H9 (cell line): ENCODE measurements at regions not wholly inside any gene's neighbourhood (a gene's known extent, or its start where the extent isn't known, plus 50 kb on each side); places are given as distances from the start of the nearest gene placed in this dataset.

ENCODE experiments used
- DNase-seq: peaks from one replicate; pipeline ENCODE4 v3.0.0-alpha.2; 2017
- H2AFZ ChIP-seq: one replicate; pipeline ENCODE4 v1.6.1; 2013; ENCODE audit warnings: mild to moderate bottlenecking, low read length, control low read depth, moderate library complexity
- H2AK5ac ChIP-seq: 2 replicates; pipeline ENCODE4 v1.6.1; 2013; ENCODE audit warnings: low read length, control low read depth, mixed read lengths; ENCODE audit not compliant: insufficient read length
- H2BK120ac ChIP-seq: one replicate; pipeline ENCODE4 v1.6.1; 2013; ENCODE audit warnings: low read depth, mild to moderate bottlenecking, low read length, control low read depth, inconsistent platforms; ENCODE audit not compliant: poor library complexity, severe bottlenecking
- H2BK12ac ChIP-seq: 2 replicates; pipeline ENCODE4 v1.6.1; 2013; ENCODE audit warnings: low read length, control low read depth, mixed read lengths, low read depth; ENCODE audit not compliant: insufficient read length
- H2BK15ac ChIP-seq: 2 replicates; pipeline ENCODE4 v1.6.1; 2013; ENCODE audit warnings: low read depth, low read length, control low read depth
- H2BK20ac ChIP-seq: one replicate; pipeline ENCODE4 v1.6.1; 2013; ENCODE audit warnings: low read depth, mild to moderate bottlenecking, low read length, control low read depth, inconsistent platforms; ENCODE audit not compliant: poor library complexity, severe bottlenecking
- H2BK5ac ChIP-seq: 2 replicates; pipeline ENCODE4 v1.6.1; 2013; ENCODE audit warnings: low read length, control low read depth, mixed read lengths; ENCODE audit not compliant: insufficient read length
- H3K14ac ChIP-seq: 2 replicates; pipeline ENCODE4 v1.6.1; 2013; ENCODE audit warnings: low read length, control low read depth; ENCODE audit not compliant: insufficient read depth
- H3K18ac ChIP-seq: 2 replicates; pipeline ENCODE4 v1.6.1; 2013; ENCODE audit warnings: low read depth, mild to moderate bottlenecking, mixed read lengths, low read length, control low read depth; ENCODE audit not compliant: insufficient read length
- H3K23ac ChIP-seq: 2 replicates; pipeline ENCODE4 v1.6.1; 2013; ENCODE audit warnings: low read length, control low read depth, mixed read lengths, low read depth; ENCODE audit not compliant: insufficient read length
- H3K23me2 ChIP-seq: 2 replicates; pipeline ENCODE4 v1.6.1; 2013; ENCODE audit warnings: low read depth, mild to moderate bottlenecking, mixed read lengths, low read length, control low read depth; ENCODE audit not compliant: insufficient read length, poor library complexity, severe bottlenecking
- H3K27ac ChIP-seq: 2 replicates; pipeline ENCODE4 v1.5.1; 2013; ENCODE audit warnings: low read length, control low read depth, mixed read lengths, low read depth; ENCODE audit not compliant: insufficient read length
- H3K27me3 ChIP-seq: 2 replicates; pipeline ENCODE4 v1.6.1; 2013; ENCODE audit warnings: low read length, control low read depth, inconsistent platforms; ENCODE audit not compliant: insufficient read depth
- H3K4ac ChIP-seq: 2 replicates; pipeline ENCODE4 v1.6.1; 2013; ENCODE audit warnings: low read depth, mild to moderate bottlenecking, control low read depth, inconsistent platforms, low read length, moderate library complexity
- H3K4me1 ChIP-seq: 2 replicates; pipeline ENCODE4 v1.6.1; 2013; ENCODE audit warnings: low read length, control low read depth, inconsistent platforms; ENCODE audit not compliant: insufficient read depth
- H3K4me2 ChIP-seq: 2 replicates; pipeline ENCODE4 v1.6.1; 2013; ENCODE audit warnings: low read length, control low read depth, mixed read lengths; ENCODE audit not compliant: insufficient read length, insufficient read depth
- H3K56ac ChIP-seq: 2 replicates; pipeline ENCODE4 v1.6.1; 2013; ENCODE audit warnings: low read depth, mild to moderate bottlenecking, mixed read lengths, low read length, control low read depth; ENCODE audit not compliant: insufficient read length
- H3K79me1 ChIP-seq: 2 replicates; pipeline ENCODE4 v1.6.1; 2013; ENCODE audit warnings: low read depth, mild to moderate bottlenecking, moderate library complexity, low read length, control low read depth, inconsistent platforms; ENCODE audit not compliant: insufficient read depth, poor library complexity, severe bottlenecking
- H3K79me2 ChIP-seq: 2 replicates; pipeline ENCODE4 v1.6.1; 2013; ENCODE audit warnings: low read length, control low read depth, inconsistent platforms; ENCODE audit not compliant: insufficient read depth
- H3K9ac ChIP-seq: 2 replicates; pipeline ENCODE4 v1.6.1; 2013; ENCODE audit warnings: low read length, control low read depth, mixed read lengths; ENCODE audit not compliant: insufficient read length; ENCODE audit errors: extremely low read depth
- H3K9me3 ChIP-seq: one replicate; pipeline ENCODE4 v1.6.1; 2013; ENCODE audit warnings: low read depth, low read length, inconsistent platforms; ENCODE audit not compliant: control insufficient read depth
- H3T11ph ChIP-seq: one replicate; pipeline ENCODE4 v1.6.1; 2013; ENCODE audit warnings: mild to moderate bottlenecking, low read length, control low read depth, inconsistent platforms
- H4K20me1 ChIP-seq: one replicate; pipeline ENCODE4 v1.6.1; 2013; ENCODE audit not compliant: control insufficient read depth, insufficient read length, insufficient read depth
- H4K5ac ChIP-seq: 2 replicates; pipeline ENCODE4 v1.6.1; 2013; ENCODE audit warnings: low read depth, mild to moderate bottlenecking, mixed read lengths, low read length, control low read depth; ENCODE audit not compliant: insufficient read length
- H4K8ac ChIP-seq: replicated peaks from 2 replicates; pipeline ENCODE4 v1.6.1; 2013; ENCODE audit warnings: low read length, control low read depth, mixed read lengths, low read depth; ENCODE audit not compliant: insufficient read length
- H4K91ac ChIP-seq: 2 replicates; pipeline ENCODE4 v1.6.1; 2013; ENCODE audit warnings: low read depth, mild to moderate bottlenecking, moderate library complexity, mixed read lengths, low read length, control low read depth; ENCODE audit not compliant: insufficient read length
- H3K27ac Mint-ChIP-seq, 3 experiments: 2 replicates in 2 of 3; 3 replicates in 1 of 3; pipeline ENCODE4 v1.8.0; 2020 to 2021; ENCODE audit warnings: mixed read lengths in 3 of 3, mild to moderate bottlenecking in 1 of 3, moderate library complexity in 1 of 3
- H3K27me3 Mint-ChIP-seq: 2 replicates; pipeline ENCODE4 v1.8.0; 2021; ENCODE audit warnings: low read depth, mild to moderate bottlenecking, moderate library complexity, mixed read lengths
- H3K36me3 Mint-ChIP-seq, 3 experiments: 2 replicates in 2 of 3; 3 replicates in 1 of 3; pipeline ENCODE4 v1.8.0; 2020 to 2021; ENCODE audit warnings: low read depth in 3 of 3, mixed read lengths in 3 of 3; ENCODE audit not compliant: insufficient read depth in 1 of 3
- H3K4me1 Mint-ChIP-seq, 2 experiments: 2 replicates each; pipeline ENCODE4 v1.8.0; 2020; ENCODE audit warnings: mixed read lengths in 2 of 2
- H3K4me3 Mint-ChIP-seq, 2 experiments: 2 replicates in 1 of 2; 3 replicates in 1 of 2; pipeline ENCODE4 v1.8.0; 2020 to 2021; ENCODE audit warnings: mild to moderate bottlenecking in 2 of 2, mixed read lengths in 2 of 2, moderate library complexity in 1 of 2
- H3K9me3 Mint-ChIP-seq, 2 experiments: 2 replicates in 1 of 2; 3 replicates in 1 of 2; pipeline ENCODE4 v1.8.0; 2020; ENCODE audit warnings: mild to moderate bottlenecking in 2 of 2, mixed read lengths in 2 of 2, moderate library complexity in 1 of 2
- WGBS: extraction: QIAGEN DNeasy Blood & Tissue Kit; methylation state at CpG from one replicate; pipeline ENCODE4 v1.1.7; 2013; ENCODE audit warnings: missing lambda C conversion rate, low lambda C conversion rate, mixed read lengths; ENCODE audit not compliant: insufficient read length; ENCODE audit errors: extremely low coverage; 5-methylcytosine and 5-hydroxymethylcytosine counted together
- TF ChIP-seq, protein P1 (sequence below): fragments of 200-600 bp; sonication (generic); conservative IDR thresholded peaks from 3 replicates; pipeline ENCODE4 v1.8.0; 2021; ENCODE audit warnings: antibody characterized with exemption, mild to moderate bottlenecking

- no peak overlapping the region for H3K23ac ChIP-seq
- H3K27ac Mint-ChIP-seq: no peak overlapping the region
Observed at GRCh38 chr2:59066787-59067399, 825.8 kb upstream of the FANCL start.

More at GRCh38 chr2:59066787-59067399, 825.8 kb upstream of the FANCL start:
- Mint-ChIP-seq H3K36me3 (peaks cover 0 to 8% (median 0%) of the 10 kb centered on the region in 3 experiments; a peak in 1 of 7 replicates), H3K27me3 (no peaks in the 10 kb centered on the region), H3K4me1 (no peaks in the 10 kb centered on the region), H3K4me3 (no peak overlapping the region), H3K9me3 (peaks cover 4 to 5% of the 10 kb centered on the region in 2 experiments; a peak in 3 of 5 replicates)
- no CpG with 5 or more reads among the region's 56 CpGs for WGBS
- no peaks in the 10 kb centered on the region for H3K9me3 ChIP-seq
- no peaks in the 10 kb centered on the region for H3K79me2 ChIP-seq
- TF ChIP-seq, protein P1, sequence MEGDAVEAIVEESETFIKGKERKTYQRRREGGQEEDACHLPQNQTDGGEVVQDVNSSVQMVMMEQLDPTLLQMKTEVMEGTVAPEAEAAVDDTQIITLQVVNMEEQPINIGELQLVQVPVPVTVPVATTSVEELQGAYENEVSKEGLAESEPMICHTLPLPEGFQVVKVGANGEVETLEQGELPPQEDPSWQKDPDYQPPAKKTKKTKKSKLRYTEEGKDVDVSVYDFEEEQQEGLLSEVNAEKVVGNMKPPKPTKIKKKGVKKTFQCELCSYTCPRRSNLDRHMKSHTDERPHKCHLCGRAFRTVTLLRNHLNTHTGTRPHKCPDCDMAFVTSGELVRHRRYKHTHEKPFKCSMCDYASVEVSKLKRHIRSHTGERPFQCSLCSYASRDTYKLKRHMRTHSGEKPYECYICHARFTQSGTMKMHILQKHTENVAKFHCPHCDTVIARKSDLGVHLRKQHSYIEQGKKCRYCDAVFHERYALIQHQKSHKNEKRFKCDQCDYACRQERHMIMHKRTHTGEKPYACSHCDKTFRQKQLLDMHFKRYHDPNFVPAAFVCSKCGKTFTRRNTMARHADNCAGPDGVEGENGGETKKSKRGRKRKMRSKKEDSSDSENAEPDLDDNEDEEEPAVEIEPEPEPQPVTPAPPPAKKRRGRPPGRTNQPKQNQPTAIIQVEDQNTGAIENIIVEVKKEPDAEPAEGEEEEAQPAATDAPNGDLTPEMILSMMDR: no peak
- H2BK120ac ChIP-seq: no peak overlapping the region
- H4K5ac ChIP-seq: no peak overlapping the region
- no peak overlapping the region for H3T11ph ChIP-seq
- no peak overlapping the region for H2BK5ac ChIP-seq
- H3K4me2 ChIP-seq: no peak overlapping the region
- H2AFZ ChIP-seq: no peak overlapping the region
- no peaks in the 10 kb centered on the region for H3K4me1 ChIP-seq
- no peaks in the 10 kb centered on the region for H3K23me2 ChIP-seq
- H2AK5ac ChIP-seq: no peak overlapping the region
- no peak overlapping the region for H3K18ac ChIP-seq
- no peak overlapping the region for H2BK15ac ChIP-seq
- no peaks in the 10 kb centered on the region for H3K27me3 ChIP-seq
- no peak overlapping the region for H3K56ac ChIP-seq
- no peak overlapping the region for H3K14ac ChIP-seq
- no peak overlapping the region for H3K27ac ChIP-seq
- H3K9ac ChIP-seq: no peak overlapping the region
- H3K4ac ChIP-seq: no peak overlapping the region
- no peak overlapping the region for H2BK20ac ChIP-seq
- no peak overlapping the region for H4K91ac ChIP-seq
- no peak for DNase-seq
- no peaks in the 10 kb centered on the region for H3K79me1 ChIP-seq
- H2BK12ac ChIP-seq: no peak overlapping the region
- no peak overlapping the region for H4K8ac ChIP-seq
- H4K20me1 ChIP-seq: no peaks in the 10 kb centered on the region
